Panc1 (cell line): ENCODE measurements at regions not wholly inside any gene's neighbourhood (a gene's known extent, or its start where the extent isn't known, plus 50 kb on each side); places are given as distances from the start of the nearest gene placed in this dataset.
"Not testable (repeated sequence)": the region's sequence is repeated elsewhere in the genome, so short reads cannot be mapped to it uniquely, and the experiment has no call there.

ENCODE experiments used
- ATAC-seq: fragments of 200-7000 bp; cut with Tn5 transposase; 2 replicates; pipeline ENCODE4 v1.9.1; 2020; ENCODE audit warnings: mild to moderate bottlenecking, moderate library complexity
- BruUV-seq: library from RNA; stranded (reverse); fragments of 400-500 nt; replicated peaks from 2 replicates; lab custom pipeline; 2021; lab: Mats Ljungman, UMichigan
- CTCF ChIA-PET: fragments of 300-600 bp; sonication (Branson Sonifier 250); formaldehyde crosslinking; loops from one replicate; lab custom pipeline; 2022; ENCODE audit warnings: antibody characterized with exemption; lab: Charles Lee
- POLR2A ChIA-PET: fragments of 300-600 bp; sonication (Branson Sonifier 250); formaldehyde crosslinking; loops from one replicate; lab custom pipeline; 2022; ENCODE audit warnings: antibody characterized with exemption; lab: Charles Lee
- DNase-seq: peaks from one replicate; pipeline ENCODE4 v3.0.0-alpha.2; 2010; ENCODE audit warnings: low read depth, low spot score
- H3K27ac ChIP-seq: 2 replicates; pipeline ENCODE4 v1.5.1; 2011; ENCODE audit warnings: mild to moderate bottlenecking, low read length, inconsistent platforms
- H3K27me3 ChIP-seq: fragments of 200-500 bp; sonication (Bioruptor generic); 2 replicates; pipeline ENCODE4 v1.6.0; 2014; ENCODE audit warnings: low read length, inconsistent platforms; ENCODE audit not compliant: control insufficient read depth, insufficient read depth
- H3K36me3 ChIP-seq: fragments of 200-500 bp; sonication (Bioruptor generic); 2 replicates; pipeline ENCODE4 v1.5.1; 2014; ENCODE audit warnings: inconsistent platforms, mild to moderate bottlenecking, low read length, moderate library complexity; ENCODE audit not compliant: control insufficient read depth, insufficient read depth
- H3K4me1 ChIP-seq: 2 replicates; pipeline ENCODE4 v1.5.1; 2011; ENCODE audit warnings: inconsistent platforms, mild to moderate bottlenecking, low read length, moderate library complexity; ENCODE audit not compliant: control insufficient read depth, insufficient read depth
- H3K4me3 ChIP-seq, 2 experiments: 2 replicates each; pipeline ENCODE4 v1.5.1; 2011 to 2012; ENCODE audit warnings: low read depth in 2 of 2, low read length in 2 of 2, mild to moderate bottlenecking in 2 of 2, inconsistent platforms in 1 of 2, moderate library complexity in 1 of 2
- H3K9me3 ChIP-seq: fragments of 200-500 bp; sonication (Bioruptor generic); 2 replicates; pipeline ENCODE4 v1.5.1; 2014; ENCODE audit warnings: low read depth, mild to moderate bottlenecking, inconsistent platforms, low read length, moderate library complexity; ENCODE audit not compliant: control insufficient read depth, insufficient read depth
- POLR2AphosphoS5 ChIP-seq: IDR thresholded peaks from 2 replicates; pipeline ENCODE4 v1.6.1; 2012; ENCODE audit warnings: mild to moderate bottlenecking, low read depth, low read length, moderate library complexity
- SIN3A ChIP-seq: IDR thresholded peaks from 2 replicates; pipeline ENCODE4 v1.6.1; 2012; ENCODE audit warnings: low read depth, mild to moderate bottlenecking, low read length, moderate library complexity, borderline replicate concordance; ENCODE audit not compliant: insufficient read depth
- TCF7L2 ChIP-seq: IDR thresholded peaks from 2 replicates; pipeline ENCODE4 v1.6.1; 2011; ENCODE audit warnings: mild to moderate bottlenecking, low read depth, low read length, inconsistent platforms
- in situ Hi-C: cut with HindIII; loops from 2 replicates; pipeline ENCODE4 v1.10.0; 2016; ENCODE audit warnings: low sequenced_read_pairs, low pct_unique_long_range_greater_than_20kb
- intact Hi-C: fragments of 100-400 bp; cut with micrococcal nuclease; formaldehyde crosslinking; loops from one replicate; pipeline ENCODE4 v1.10.0; 2022; ENCODE audit not compliant: unreplicated experiment
- TF ChIP-seq, protein P1 (sequence below), 2 experiments: IDR thresholded peaks; 2 replicates each; pipeline ENCODE4 v1.6.1; 2011 to 2012; ENCODE audit warnings: low read depth in 2 of 2, control low read depth in 1 of 2, low read length in 1 of 2, mild to moderate bottlenecking in 1 of 2, moderate library complexity in 1 of 2; ENCODE audit not compliant: insufficient read depth in 1 of 2
- TF ChIP-seq, protein P2 (sequence below): fragments of 450-650 bp; IDR thresholded peaks from 2 replicates; pipeline ENCODE4 v1.5.1; 2017; ENCODE audit warnings: mild to moderate bottlenecking

DNA sequence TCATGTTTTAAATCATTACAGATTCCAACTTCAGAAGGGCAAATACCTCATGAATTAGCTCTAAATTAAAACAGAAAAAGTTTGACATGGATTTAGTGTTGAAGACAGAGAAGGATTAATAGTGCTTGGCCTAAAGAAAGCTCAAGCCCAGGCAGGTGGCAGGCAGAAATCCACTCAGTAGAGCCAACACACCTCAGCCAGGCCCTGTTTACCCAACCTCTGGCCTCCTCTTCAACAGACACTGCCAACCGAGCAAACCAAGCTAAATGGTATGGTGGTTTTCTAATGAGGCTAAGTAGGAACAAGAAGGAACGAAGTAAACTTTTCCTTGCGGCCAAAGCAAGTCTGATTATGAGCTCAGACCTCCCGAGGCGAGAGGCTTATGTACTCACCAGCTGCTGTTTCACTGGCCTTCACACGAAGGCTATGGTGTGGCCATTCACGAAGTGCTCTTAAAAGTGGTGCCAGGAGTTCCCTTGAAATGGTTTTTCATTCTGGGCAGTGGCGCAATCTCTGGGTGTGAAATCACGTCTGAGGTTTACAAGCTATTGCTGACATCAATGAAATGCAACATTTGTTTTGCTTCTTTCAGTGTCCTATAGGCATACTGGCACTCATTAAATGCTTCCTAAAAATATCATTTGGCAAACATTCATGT, 124.1 kb upstream of the LGR5 start:
- intact Hi-C loops (no loop called here), in situ Hi-C loops (no loop called here)
- ChIA-PET POLR2A (no interaction called here), CTCF (no interaction called here)
- H3K4me1 ChIP-seq = 0 out of 2 replicates have a peak, but pooled peaks cover 4% of the 10 kb centered on the region
- DNase-seq (no peak), ATAC-seq (no peak)
- no peaks in the 10 kb centered on the region for H3K36me3 ChIP-seq
- TF ChIP-seq POLR2AphosphoS5 (no peak), SIN3A (no peak), TCF7L2 (no peak)
- TF ChIP-seq, protein P1, sequence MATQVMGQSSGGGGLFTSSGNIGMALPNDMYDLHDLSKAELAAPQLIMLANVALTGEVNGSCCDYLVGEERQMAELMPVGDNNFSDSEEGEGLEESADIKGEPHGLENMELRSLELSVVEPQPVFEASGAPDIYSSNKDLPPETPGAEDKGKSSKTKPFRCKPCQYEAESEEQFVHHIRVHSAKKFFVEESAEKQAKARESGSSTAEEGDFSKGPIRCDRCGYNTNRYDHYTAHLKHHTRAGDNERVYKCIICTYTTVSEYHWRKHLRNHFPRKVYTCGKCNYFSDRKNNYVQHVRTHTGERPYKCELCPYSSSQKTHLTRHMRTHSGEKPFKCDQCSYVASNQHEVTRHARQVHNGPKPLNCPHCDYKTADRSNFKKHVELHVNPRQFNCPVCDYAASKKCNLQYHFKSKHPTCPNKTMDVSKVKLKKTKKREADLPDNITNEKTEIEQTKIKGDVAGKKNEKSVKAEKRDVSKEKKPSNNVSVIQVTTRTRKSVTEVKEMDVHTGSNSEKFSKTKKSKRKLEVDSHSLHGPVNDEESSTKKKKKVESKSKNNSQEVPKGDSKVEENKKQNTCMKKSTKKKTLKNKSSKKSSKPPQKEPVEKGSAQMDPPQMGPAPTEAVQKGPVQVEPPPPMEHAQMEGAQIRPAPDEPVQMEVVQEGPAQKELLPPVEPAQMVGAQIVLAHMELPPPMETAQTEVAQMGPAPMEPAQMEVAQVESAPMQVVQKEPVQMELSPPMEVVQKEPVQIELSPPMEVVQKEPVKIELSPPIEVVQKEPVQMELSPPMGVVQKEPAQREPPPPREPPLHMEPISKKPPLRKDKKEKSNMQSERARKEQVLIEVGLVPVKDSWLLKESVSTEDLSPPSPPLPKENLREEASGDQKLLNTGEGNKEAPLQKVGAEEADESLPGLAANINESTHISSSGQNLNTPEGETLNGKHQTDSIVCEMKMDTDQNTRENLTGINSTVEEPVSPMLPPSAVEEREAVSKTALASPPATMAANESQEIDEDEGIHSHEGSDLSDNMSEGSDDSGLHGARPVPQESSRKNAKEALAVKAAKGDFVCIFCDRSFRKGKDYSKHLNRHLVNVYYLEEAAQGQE (IDR thresholded peaks at IDR 0.05; ENCODE audit: insufficient read depth in 1 of 2, low read depth in 2 of 2, low read length in 1 of 2) = no peak
- TF ChIP-seq, protein P2, sequence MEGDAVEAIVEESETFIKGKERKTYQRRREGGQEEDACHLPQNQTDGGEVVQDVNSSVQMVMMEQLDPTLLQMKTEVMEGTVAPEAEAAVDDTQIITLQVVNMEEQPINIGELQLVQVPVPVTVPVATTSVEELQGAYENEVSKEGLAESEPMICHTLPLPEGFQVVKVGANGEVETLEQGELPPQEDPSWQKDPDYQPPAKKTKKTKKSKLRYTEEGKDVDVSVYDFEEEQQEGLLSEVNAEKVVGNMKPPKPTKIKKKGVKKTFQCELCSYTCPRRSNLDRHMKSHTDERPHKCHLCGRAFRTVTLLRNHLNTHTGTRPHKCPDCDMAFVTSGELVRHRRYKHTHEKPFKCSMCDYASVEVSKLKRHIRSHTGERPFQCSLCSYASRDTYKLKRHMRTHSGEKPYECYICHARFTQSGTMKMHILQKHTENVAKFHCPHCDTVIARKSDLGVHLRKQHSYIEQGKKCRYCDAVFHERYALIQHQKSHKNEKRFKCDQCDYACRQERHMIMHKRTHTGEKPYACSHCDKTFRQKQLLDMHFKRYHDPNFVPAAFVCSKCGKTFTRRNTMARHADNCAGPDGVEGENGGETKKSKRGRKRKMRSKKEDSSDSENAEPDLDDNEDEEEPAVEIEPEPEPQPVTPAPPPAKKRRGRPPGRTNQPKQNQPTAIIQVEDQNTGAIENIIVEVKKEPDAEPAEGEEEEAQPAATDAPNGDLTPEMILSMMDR = no peak
- no peaks in the 10 kb centered on the region for H3K27me3 ChIP-seq
- no peak overlapping the region for H3K27ac ChIP-seq
- BruUV-seq = no TSS peak
- H3K9me3 ChIP-seq = no peaks in the 10 kb centered on the region
- no peak overlapping the region for H3K4me3 ChIP-seq

DNA sequence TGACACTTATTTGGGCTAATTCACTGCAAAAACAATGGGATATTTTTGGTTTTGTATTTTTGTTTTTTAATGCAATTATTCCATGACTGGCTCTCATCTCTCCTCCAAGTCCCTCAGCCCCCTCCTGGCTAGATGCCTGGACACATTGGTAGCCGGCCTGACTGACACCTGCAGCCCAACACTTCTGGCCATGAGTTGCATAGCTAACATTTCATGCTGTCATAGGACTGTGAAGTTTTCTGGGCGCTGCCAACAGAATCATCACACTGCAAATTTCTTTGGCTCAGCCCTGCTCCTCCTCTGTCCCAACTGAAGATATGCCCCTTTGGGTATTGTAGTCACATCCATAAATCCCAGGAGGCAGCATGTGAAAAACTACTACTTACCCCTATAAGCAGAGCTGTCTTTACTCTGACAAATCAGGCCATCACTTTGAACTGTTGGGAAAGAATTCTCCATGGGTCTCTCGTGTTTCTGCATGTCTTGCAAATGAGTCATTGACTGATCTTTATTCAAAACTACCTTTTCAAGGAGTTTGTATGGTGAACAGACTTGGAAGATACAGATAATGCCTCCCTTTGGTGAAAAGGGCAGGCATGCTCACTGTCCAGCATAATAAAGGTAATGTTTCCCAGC, 126.7 kb upstream of the LGR5 start:
- in situ Hi-C loops = no loop called here
- Histone ChIP-seq H3K4me1 (0 out of 2 replicates have a peak, but pooled peaks cover 4% of the 10 kb centered on the region), H3K4me3 (no peak overlapping the region), H3K27me3 (no peaks in the 10 kb centered on the region), H3K36me3 (no peaks in the 10 kb centered on the region), H3K9me3 (no peaks in the 10 kb centered on the region), H3K27ac (no peak overlapping the region)
- intact Hi-C loops = no loop called here
- ChIA-PET CTCF (no interaction called here), POLR2A (no interaction called here)
- DNase-seq (no peak), ATAC-seq (no peak)
- BruUV-seq = no TSS peak
- TF ChIP-seq SIN3A = no peak

DNA sequence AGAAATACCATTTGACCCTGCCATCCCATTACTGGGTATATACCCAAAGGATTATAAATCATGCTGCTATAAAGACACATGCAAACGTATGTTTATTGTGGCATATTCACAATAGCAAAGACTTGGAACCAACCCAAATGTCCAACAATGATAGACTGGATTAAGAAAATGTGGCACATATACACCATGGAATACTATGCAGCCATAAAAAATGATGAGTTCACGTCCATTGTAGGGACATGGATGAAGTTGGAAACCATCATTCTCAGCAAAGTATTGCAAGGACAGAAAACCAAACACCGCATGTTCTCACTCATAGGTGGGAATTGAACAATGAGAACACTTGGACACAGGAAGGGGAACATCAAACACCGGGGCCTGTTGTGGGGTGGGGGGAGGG, 128.0 kb upstream of the LGR5 start:
- H3K9me3 ChIP-seq, ATAC-seq, H3K36me3 ChIP-seq, H3K27ac ChIP-seq, in situ Hi-C loops, DNase-seq, CTCF ChIA-PET, H3K4me3 ChIP-seq, H3K27me3 ChIP-seq, POLR2A ChIA-PET, BruUV-seq, intact Hi-C loops, H3K4me1 ChIP-seq: not testable (repeated sequence)
